Testis (tissue), 2 donors: ENCODE measurements at regions not wholly inside any gene's neighbourhood (a gene's known extent, or its start where the extent isn't known, plus 50 kb on each side); places are given as distances from the start of the nearest gene placed in this dataset.

Source experiments
- CTCF ChIP-seq, 3 experiments: fragments of 450-650 bp in 2 of 3; fragments of 200-600 bp in 1 of 3; sonication (generic) in 1 of 3; IDR thresholded peaks; one replicate each; pipeline ENCODE4 v1.5.1; 2016 to 2019; ENCODE audit warnings: antibody characterized with exemption in 3 of 3, mild to moderate bottlenecking in 2 of 3, moderate library complexity in 1 of 3
- POLR2A ChIP-seq: fragments of 450-650 bp; IDR thresholded peaks from one replicate; pipeline ENCODE4 v1.6.1; 2017; ENCODE audit warnings: antibody characterized with exemption, mild to moderate bottlenecking, moderate library complexity

- TF ChIP-seq CTCF (IDR thresholded peaks at IDR 0.05) (no peak), POLR2A (no peak)
These were observed 138.7 kb upstream of the CCDC150 start for GRCh38 chr2:196500686-196501431.
